Smooth muscle cell (in vitro differentiated cells): ENCODE measurements at regions not wholly inside any gene's neighbourhood (a gene's known extent, or its start where the extent isn't known, plus 50 kb on each side); places are given as distances from the start of the nearest gene placed in this dataset.

Experiments used
- DNase-seq: peaks from one replicate; lab custom pipeline; 2025; ENCODE audit not compliant: unreplicated experiment; lab: John Stamatoyannopoulos, UW
- H2AFZ ChIP-seq: fragments of 200-600 bp; sonication (generic); 2 replicates; pipeline ENCODE4 v1.6.0; 2016; ENCODE audit warnings: antibody characterized with exemption, low read depth, mild to moderate bottlenecking
- H3F3A ChIP-seq: fragments of 200-600 bp; sonication (generic); 2 replicates; pipeline ENCODE4 v1.6.0; 2017; ENCODE audit warnings: antibody characterized with exemption, low read depth
- H3K27ac ChIP-seq: fragments of 200-600 bp; sonication (generic); 2 replicates; pipeline ENCODE4 v1.5.1; 2016; ENCODE audit warnings: low read depth, mild to moderate bottlenecking
- H3K27me3 ChIP-seq: fragments of 200-600 bp; sonication (generic); 2 replicates; pipeline ENCODE4 v1.6.1; 2016; ENCODE audit warnings: low read depth, mild to moderate bottlenecking
- H3K36me3 ChIP-seq: fragments of 200-600 bp; sonication (generic); 2 replicates; pipeline ENCODE4 v1.5.1; 2016; ENCODE audit warnings: low read depth
- H3K4me1 ChIP-seq: fragments of 200-600 bp; sonication (generic); 2 replicates; pipeline ENCODE4 v1.5.1; 2016; ENCODE audit warnings: low read depth
- H3K4me2 ChIP-seq: fragments of 200-600 bp; sonication (generic); 2 replicates; pipeline ENCODE4 v1.6.0; 2016; ENCODE audit warnings: mild to moderate bottlenecking
- H3K4me3 ChIP-seq: fragments of 200-600 bp; sonication (generic); 2 replicates; pipeline ENCODE4 v1.5.1; 2016; ENCODE audit warnings: mild to moderate bottlenecking
- H3K79me2 ChIP-seq: fragments of 200-600 bp; sonication (generic); 2 replicates; pipeline ENCODE4 v1.6.0; 2016; ENCODE audit warnings: low read depth, mild to moderate bottlenecking
- H3K9ac ChIP-seq: fragments of 200-600 bp; sonication (generic); 2 replicates; pipeline ENCODE4 v1.6.0; 2016; ENCODE audit warnings: low read depth
- H3K9me3 ChIP-seq: fragments of 200-600 bp; sonication (generic); replicated peaks from 2 replicates; pipeline ENCODE4 v1.5.1; 2016; ENCODE audit warnings: low read depth
- H4K20me1 ChIP-seq: fragments of 200-600 bp; sonication (generic); 2 replicates; pipeline ENCODE4 v1.6.0; 2016; ENCODE audit warnings: low read depth
- WGBS: methylation state at CpG from one replicate; pipeline ENCODE4 v1.1.7; 2016; ENCODE audit warnings: low lambda C conversion rate; 5-methylcytosine and 5-hydroxymethylcytosine counted together
- TF ChIP-seq, protein P1 (sequence below): fragments of 200-600 bp; sonication (generic); IDR thresholded peaks from 2 replicates; pipeline ENCODE4 v1.5.1; 2017; ENCODE audit warnings: borderline replicate concordance, mild to moderate bottlenecking, antibody characterized with exemption; ENCODE audit not compliant: insufficient read depth, poor library complexity, severe bottlenecking

DNA sequence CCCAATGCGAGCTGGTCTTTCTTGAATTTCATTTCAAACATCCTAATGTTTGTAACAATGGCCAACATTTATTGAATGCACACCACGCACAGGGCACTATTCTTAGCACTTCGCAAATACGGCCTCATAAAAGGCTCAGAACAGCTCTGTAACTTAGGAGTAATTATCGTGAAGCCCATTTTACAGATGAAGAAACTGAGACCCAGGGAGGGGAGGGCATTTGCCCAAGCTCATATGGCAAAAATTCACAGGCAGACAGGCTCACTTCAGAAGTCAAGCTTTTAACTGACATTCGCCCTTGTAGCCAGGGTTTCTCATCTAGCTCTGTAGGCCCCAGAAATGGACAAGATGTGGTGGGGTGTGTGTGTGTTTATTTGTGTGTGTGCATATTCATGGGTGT is 60.3 kb upstream of the TBX3 start:
- H3K79me2 ChIP-seq, result no peaks in the 10 kb centered on the region
- no peak overlapping the region for H3K27ac ChIP-seq
- WGBS, result 97% methylated on average over 6 of the region's 6 CpGs
- no peak overlapping the region for H2AFZ ChIP-seq
- no peak overlapping the region for H3K4me2 ChIP-seq
- no peaks in the 10 kb centered on the region for H3K27me3 ChIP-seq
- H3K9me3 ChIP-seq, result no peaks in the 10 kb centered on the region
- H3K9ac ChIP-seq, result no peak overlapping the region
- no peaks in the 10 kb centered on the region for H3K4me1 ChIP-seq
- H4K20me1 ChIP-seq, result no peaks in the 10 kb centered on the region
- no peak overlapping the region for H3K4me3 ChIP-seq
- no peaks in the 10 kb centered on the region for H3K36me3 ChIP-seq
- no peak for DNase-seq
- TF ChIP-seq, protein P1, sequence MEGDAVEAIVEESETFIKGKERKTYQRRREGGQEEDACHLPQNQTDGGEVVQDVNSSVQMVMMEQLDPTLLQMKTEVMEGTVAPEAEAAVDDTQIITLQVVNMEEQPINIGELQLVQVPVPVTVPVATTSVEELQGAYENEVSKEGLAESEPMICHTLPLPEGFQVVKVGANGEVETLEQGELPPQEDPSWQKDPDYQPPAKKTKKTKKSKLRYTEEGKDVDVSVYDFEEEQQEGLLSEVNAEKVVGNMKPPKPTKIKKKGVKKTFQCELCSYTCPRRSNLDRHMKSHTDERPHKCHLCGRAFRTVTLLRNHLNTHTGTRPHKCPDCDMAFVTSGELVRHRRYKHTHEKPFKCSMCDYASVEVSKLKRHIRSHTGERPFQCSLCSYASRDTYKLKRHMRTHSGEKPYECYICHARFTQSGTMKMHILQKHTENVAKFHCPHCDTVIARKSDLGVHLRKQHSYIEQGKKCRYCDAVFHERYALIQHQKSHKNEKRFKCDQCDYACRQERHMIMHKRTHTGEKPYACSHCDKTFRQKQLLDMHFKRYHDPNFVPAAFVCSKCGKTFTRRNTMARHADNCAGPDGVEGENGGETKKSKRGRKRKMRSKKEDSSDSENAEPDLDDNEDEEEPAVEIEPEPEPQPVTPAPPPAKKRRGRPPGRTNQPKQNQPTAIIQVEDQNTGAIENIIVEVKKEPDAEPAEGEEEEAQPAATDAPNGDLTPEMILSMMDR, result no peak
- no peaks in the 10 kb centered on the region for H3F3A ChIP-seq

DNA sequence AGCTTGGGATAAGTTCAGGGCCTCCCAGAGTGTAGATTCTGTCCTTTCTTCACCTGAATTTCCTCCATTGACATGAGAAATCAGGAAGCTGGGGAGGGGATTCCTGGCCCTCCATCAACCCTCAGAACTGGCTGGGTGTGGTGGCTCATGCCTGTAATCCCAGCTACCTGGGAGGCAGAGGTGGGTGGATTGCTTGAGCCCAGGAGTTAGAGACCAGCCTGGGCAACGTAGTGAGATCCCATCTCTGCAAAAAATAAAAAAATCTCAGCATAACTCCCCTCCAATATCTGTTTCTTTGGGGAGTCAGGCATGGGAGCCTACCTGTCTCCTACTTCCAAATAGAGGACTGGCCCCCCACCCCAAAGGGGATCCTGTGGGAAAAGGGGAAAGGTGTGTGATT is 59.8 kb upstream of the TBX3 start:
- Histone ChIP-seq H3K27me3 (no peaks in the 10 kb centered on the region), H3K4me2 (no peak overlapping the region), H2AFZ (no peak overlapping the region), H3K9ac (no peak overlapping the region), H3K9me3 (no peaks in the 10 kb centered on the region), H3K27ac (no peak overlapping the region), H3F3A (no peaks in the 10 kb centered on the region), H3K79me2 (no peaks in the 10 kb centered on the region), H4K20me1 (no peaks in the 10 kb centered on the region), H3K36me3 (no peaks in the 10 kb centered on the region), H3K4me3 (no peak overlapping the region), H3K4me1 (no peaks in the 10 kb centered on the region)
- 94% methylated on average over 1 of the region's 1 CpG for WGBS
- DNase-seq, result no peak
- TF ChIP-seq, protein P1, result no peak

DNA sequence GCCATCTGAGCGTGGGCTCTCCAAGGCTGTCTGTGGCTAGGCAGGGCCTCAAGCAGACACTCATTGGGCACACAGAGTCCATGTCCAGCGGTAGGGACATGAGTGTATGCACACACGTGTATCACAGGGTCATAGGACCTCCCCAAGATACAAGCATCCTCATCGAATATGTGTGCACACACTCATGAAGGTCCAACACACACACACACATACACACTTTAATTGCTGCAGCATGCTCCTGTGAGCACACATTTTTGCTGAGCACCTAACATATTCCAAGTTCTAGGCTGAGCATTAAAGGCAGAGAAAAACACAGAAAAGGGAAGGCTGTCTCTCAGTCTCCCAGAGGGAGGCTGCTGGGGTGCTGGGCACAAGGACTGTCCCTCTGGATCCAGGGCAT is 59.3 kb upstream of the TBX3 start:
- H3K27ac ChIP-seq, result no peak overlapping the region
- no peaks in the 10 kb centered on the region for H3F3A ChIP-seq
- H2AFZ ChIP-seq, result no peak overlapping the region
- H3K4me3 ChIP-seq, result no peak overlapping the region
- no peak overlapping the region for H3K9ac ChIP-seq
- H3K4me2 ChIP-seq, result no peak overlapping the region
- H3K36me3 ChIP-seq, result no peaks in the 10 kb centered on the region
- no peaks in the 10 kb centered on the region for H3K79me2 ChIP-seq
- no peak for DNase-seq
- H4K20me1 ChIP-seq, result no peaks in the 10 kb centered on the region
- H3K27me3 ChIP-seq, result no peaks in the 10 kb centered on the region
- TF ChIP-seq, protein P1, result no peak
- H3K4me1 ChIP-seq, result no peaks in the 10 kb centered on the region
- 80% methylated on average over 4 of the region's 4 CpGs for WGBS
- no peaks in the 10 kb centered on the region for H3K9me3 ChIP-seq

DNA sequence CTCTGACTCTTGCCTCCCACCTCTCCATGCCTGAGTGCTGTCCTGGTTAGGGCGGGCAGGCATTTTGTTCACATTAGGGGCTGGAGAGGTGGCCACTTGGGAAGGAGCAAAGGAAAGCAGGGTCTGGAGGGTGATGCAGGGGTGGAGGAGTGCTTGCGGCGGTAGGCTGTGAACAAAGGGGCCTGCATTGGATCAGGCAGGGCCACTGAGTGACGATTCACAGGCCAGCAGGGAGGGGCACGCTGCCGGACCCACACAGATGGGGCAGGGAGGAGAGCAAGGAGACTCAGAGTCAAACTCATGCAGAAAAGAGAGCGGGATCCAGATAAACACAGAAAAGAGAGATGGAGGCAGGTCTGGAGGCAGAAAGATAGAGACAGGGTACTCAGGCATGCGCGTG is 58.4 kb upstream of the TBX3 start:
- Histone ChIP-seq H3K4me2 (no peak overlapping the region), H3K4me1 (no peaks in the 10 kb centered on the region), H3K79me2 (no peaks in the 10 kb centered on the region), H3K27me3 (no peaks in the 10 kb centered on the region), H3K9me3 (no peaks in the 10 kb centered on the region), H2AFZ (no peak overlapping the region), H4K20me1 (no peaks in the 10 kb centered on the region), H3K27ac (no peak overlapping the region), H3K9ac (no peak overlapping the region), H3K36me3 (no peaks in the 10 kb centered on the region), H3F3A (no peaks in the 10 kb centered on the region), H3K4me3 (no peak overlapping the region)
- no peak for DNase-seq
- TF ChIP-seq, protein P1, result no peak
- 62% methylated on average over 9 of the region's 9 CpGs for WGBS
